Gastroesophageal sphincter (tissue), 4 donors: ENCODE measurements at regions not wholly inside any gene's neighbourhood (a gene's known extent, or its start where the extent isn't known, plus 50 kb on each side); places are given as distances from the start of the nearest gene placed in this dataset.

Source experiments
- ATAC-seq: fragments of 150-250 bp; one replicate; pipeline ENCODE4 v1.9.1; 2016; ENCODE audit warnings: mild to moderate bottlenecking, moderate library complexity
- H3K27ac ChIP-seq, 4 donors: fragments of 200-600 bp; sonication (generic) in 3 of 4; 1 replicate in 3 of 4; 2 replicates in 1 of 4; pipeline ENCODE4 v1.5.1; 2016 to 2019
- H3K27me3 ChIP-seq: fragments of 200-600 bp; sonication (generic); one replicate; pipeline ENCODE4 v1.5.1; 2019
- H3K36me3 ChIP-seq, 2 donors: fragments of 200-600 bp; sonication (generic); one replicate each; pipeline ENCODE4 v1.5.1; 2019; ENCODE audit warnings: control low read depth in 1 of 2
- H3K4me1 ChIP-seq, 3 donors: fragments of 200-600 bp; sonication (generic); 1 replicate in 2 of 3; 2 replicates in 1 of 3; pipeline ENCODE4 v1.5.1; 2016 to 2019; ENCODE audit warnings: control low read depth in 2 of 3
- H3K4me3 ChIP-seq, 2 donors: fragments of 200-600 bp; sonication (generic); one replicate each; pipeline ENCODE4 v1.5.1; 2019; ENCODE audit warnings: mild to moderate bottlenecking in 1 of 2, moderate library complexity in 1 of 2
- H3K9me3 ChIP-seq, 3 donors: fragments of 200-600 bp; sonication (generic); one replicate each; pipeline ENCODE4 v1.5.1; 2017 to 2019; ENCODE audit warnings: control low read depth in 2 of 3
- CTCF ChIP-seq, 4 experiments: fragments of 200-600 bp in 2 of 4; fragments of 450-650 bp in 2 of 4; sonication (generic) in 1 of 4; IDR thresholded peaks; one replicate each; pipeline ENCODE4 v1.5.1; 2017 to 2019; ENCODE audit warnings: antibody characterized with exemption in 4 of 4, mild to moderate bottlenecking in 2 of 4, moderate library complexity in 2 of 4
- EP300 ChIP-seq: sonication (generic); formaldehyde crosslinking; IDR thresholded peaks from one replicate; pipeline ENCODE4 v1.6.1; 2017; ENCODE audit warnings: antibody characterized with exemption, mild to moderate bottlenecking
- POLR2A ChIP-seq, 2 donors: fragments of 450-650 bp; IDR thresholded peaks; one replicate each; pipeline ENCODE4 v1.6.1; 2017; ENCODE audit warnings: antibody characterized with exemption in 2 of 2, mild to moderate bottlenecking in 2 of 2, moderate library complexity in 1 of 2
- POLR2AphosphoS5 ChIP-seq: sonication (generic); formaldehyde crosslinking; IDR thresholded peaks from one replicate; pipeline ENCODE4 v1.6.1; 2017; ENCODE audit warnings: antibody characterized with exemption
- WGBS, 2 donors: methylation state at CpG; one replicate each; pipeline ENCODE4 v1.1.5; 2018; ENCODE audit warnings: low coverage in 1 of 2; 5-methylcytosine and 5-hydroxymethylcytosine counted together

DNA sequence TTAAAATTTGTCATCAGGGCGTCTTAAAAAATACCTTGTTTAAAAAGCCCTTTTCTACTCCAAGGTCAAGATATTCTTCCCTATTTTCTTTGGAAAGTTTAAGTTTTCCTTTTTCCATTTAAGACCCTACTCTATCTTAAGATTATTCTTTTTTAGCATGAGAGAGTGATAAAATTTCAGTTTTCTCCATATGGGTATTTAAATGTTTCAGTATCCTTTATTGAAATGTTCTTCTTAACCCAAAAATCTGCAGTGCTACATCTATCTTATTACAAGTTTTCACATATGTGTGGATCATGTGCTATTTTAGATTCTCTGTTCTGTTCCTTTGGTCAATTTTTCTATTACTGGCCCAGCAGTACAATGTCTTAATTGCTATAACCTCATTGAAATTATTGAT lies 202.2 kb downstream of the TTC6 start:
- TF ChIP-seq POLR2A (IDR thresholded peaks at IDR 0.05) (no peak), POLR2AphosphoS5 (no peak), EP300 (no peak), CTCF (IDR thresholded peaks at IDR 0.05) (no peak)
- Histone ChIP-seq H3K9me3 (no peaks in the 10 kb centered on the region), H3K36me3 (no peaks in the 10 kb centered on the region), H3K4me3 (no peak overlapping the region), H3K27me3 (no peaks in the 10 kb centered on the region), H3K4me1 (no peaks in the 10 kb centered on the region), H3K27ac (no peak overlapping the region)
- ATAC-seq, result no peak
- WGBS, 2 donors, result 0 to 100% methylated on average over 1 of the region's 1 CpG

GRCh38 chr14:37807722-37808121 lies 212.3 kb downstream of the TTC6 start:
- Histone ChIP-seq H3K27me3 (no peaks in the 10 kb centered on the region), H3K4me3 (no peak overlapping the region), H3K36me3 (no peaks in the 10 kb centered on the region), H3K9me3 (no peaks in the 10 kb centered on the region), H3K4me1 (no peaks in the 10 kb centered on the region), H3K27ac (no peak overlapping the region)
- TF ChIP-seq EP300, result no peak
- no peak for TF ChIP-seq POLR2A (IDR thresholded peaks at IDR 0.05)
- TF ChIP-seq POLR2AphosphoS5, result no peak
- TF ChIP-seq CTCF (IDR thresholded peaks at IDR 0.05), result no peak
- ATAC-seq, result no peak

GRCh38 chr14:37810094-37810801 lies 214.8 kb downstream of the TTC6 start:
- WGBS, 2 donors, result 77 to 87% methylated on average over 4 of the region's 4 CpGs
- no peak overlapping the region for H3K4me3 ChIP-seq
- no peaks in the 10 kb centered on the region for H3K4me1 ChIP-seq
- no peak for TF ChIP-seq CTCF (IDR thresholded peaks at IDR 0.05)
- TF ChIP-seq POLR2A (IDR thresholded peaks at IDR 0.05), result no peak
- no peak for TF ChIP-seq POLR2AphosphoS5
- no peak for TF ChIP-seq EP300
- no peaks in the 10 kb centered on the region for H3K36me3 ChIP-seq
- H3K9me3 ChIP-seq, result no peaks in the 10 kb centered on the region
- H3K27me3 ChIP-seq, result no peaks in the 10 kb centered on the region
- no peak overlapping the region for H3K27ac ChIP-seq
- ATAC-seq, result no peak

DNA sequence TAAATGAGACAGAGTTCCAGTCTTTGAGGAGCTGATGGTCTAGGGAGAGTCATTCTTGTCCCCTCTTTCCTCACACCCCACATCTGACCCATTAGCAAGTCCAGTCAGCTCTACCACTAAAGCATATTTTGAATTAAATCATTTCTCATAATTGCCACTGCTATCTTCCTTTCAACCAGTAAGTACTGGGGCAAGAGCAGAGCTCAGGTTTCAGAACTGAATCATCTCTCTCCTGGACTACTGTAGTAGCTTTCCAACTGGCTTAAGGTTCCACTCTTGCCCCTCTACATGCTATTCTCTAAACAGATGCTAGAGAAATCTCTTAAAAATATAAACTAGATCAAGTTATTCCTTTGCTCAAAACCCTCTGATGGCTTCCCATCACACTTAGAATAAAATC lies 218.3 kb downstream of the TTC6 start:
- no peaks in the 10 kb centered on the region for H3K4me1 ChIP-seq
- H3K27me3 ChIP-seq, result no peaks in the 10 kb centered on the region
- ATAC-seq, result no peak
- H3K36me3 ChIP-seq, result no peaks in the 10 kb centered on the region
- TF ChIP-seq POLR2AphosphoS5, result no peak
- no peak for TF ChIP-seq CTCF (IDR thresholded peaks at IDR 0.05)
- no peak for TF ChIP-seq POLR2A (IDR thresholded peaks at IDR 0.05)
- TF ChIP-seq EP300, result no peak
- H3K27ac ChIP-seq, result no peak overlapping the region
- no peak overlapping the region for H3K4me3 ChIP-seq
- H3K9me3 ChIP-seq, result no peaks in the 10 kb centered on the region

DNA sequence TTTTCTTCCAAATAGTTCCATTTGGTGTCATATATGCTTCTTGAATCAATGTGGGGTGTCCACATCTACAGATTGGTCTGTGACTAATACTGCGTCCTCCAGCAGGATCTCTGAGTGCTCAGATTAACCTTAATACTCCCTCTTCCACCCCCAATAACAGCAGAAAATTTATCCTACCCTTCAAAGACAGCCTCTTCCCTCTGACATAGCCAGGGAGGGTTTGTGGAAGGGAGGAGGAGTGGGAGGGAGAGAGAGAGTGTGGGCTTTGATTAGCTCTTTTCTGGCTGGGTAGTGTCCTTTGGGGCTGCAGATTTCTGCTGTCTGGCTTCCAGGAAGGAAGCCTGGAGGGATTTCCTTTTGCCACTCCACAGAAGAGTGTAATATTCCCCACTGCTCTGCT lies 220.7 kb downstream of the TTC6 start:
- no peak overlapping the region for H3K27ac ChIP-seq
- H3K27me3 ChIP-seq, result no peaks in the 10 kb centered on the region
- TF ChIP-seq POLR2A (IDR thresholded peaks at IDR 0.05) (no peak), CTCF (IDR thresholded peaks at IDR 0.05) (no peak), EP300 (no peak), POLR2AphosphoS5 (no peak)
- no peak overlapping the region for H3K4me3 ChIP-seq
- no peaks in the 10 kb centered on the region for H3K4me1 ChIP-seq
- 50 to 82% methylated on average over 1 of the region's 1 CpG for WGBS, 2 donors
- no peaks in the 10 kb centered on the region for H3K36me3 ChIP-seq
- no peak for ATAC-seq
- H3K9me3 ChIP-seq, result no peaks in the 10 kb centered on the region
